GM04503 (cell line): ENCODE measurements at regions not wholly inside any gene's neighbourhood (a gene's known extent, or its start where the extent isn't known, plus 50 kb on each side); places are given as distances from the start of the nearest gene placed in this dataset.
"Not testable (repeated sequence)": the region's sequence is repeated elsewhere in the genome, so short reads cannot be mapped to it uniquely, and the experiment has no call there.

Source experiments
- DNase-seq: peaks from one replicate; pipeline ENCODE4 v3.0.0-alpha.2; 2012; ENCODE audit warnings: low read depth

DNA sequence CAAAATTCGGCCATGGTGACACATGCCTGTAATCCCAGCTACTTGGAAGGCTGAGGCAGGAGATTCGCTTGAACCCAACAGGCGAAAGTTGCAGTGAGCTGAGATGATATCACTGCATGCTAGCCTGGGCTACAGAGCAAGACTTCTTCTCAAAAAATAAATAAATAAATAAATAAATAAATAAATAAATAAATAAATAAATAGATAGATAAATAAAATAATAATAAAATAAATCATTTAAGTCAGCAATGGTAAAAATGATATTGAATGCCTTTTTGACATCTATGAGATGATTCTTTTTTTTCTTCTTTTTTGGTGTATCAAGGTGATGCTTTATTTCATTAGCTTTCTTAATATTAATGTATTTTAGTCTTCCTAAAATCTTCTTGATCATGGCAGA is 221.7 kb upstream of the RXFP2 start:
- no peak for DNase-seq

DNA sequence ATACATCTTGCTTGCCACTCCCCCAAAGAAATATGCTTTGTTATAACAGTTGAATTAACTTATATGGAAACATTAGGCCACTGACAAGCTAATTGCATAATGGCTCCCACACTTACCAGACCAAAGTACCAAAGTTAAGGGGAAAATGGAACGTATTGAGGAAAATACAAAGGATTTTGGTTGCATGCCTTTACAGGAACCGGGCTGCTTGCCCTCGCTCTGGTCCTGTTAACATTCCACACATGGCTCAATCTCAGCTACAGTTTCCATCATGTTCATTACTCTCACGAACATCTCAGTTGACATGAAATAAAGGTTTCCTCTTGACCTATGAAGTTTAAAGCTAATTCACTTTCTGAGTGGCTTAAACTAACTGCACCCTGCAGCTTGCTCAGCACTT is 220.7 kb upstream of the RXFP2 start:
- peak; percentile 44 for DNase-seq

DNA sequence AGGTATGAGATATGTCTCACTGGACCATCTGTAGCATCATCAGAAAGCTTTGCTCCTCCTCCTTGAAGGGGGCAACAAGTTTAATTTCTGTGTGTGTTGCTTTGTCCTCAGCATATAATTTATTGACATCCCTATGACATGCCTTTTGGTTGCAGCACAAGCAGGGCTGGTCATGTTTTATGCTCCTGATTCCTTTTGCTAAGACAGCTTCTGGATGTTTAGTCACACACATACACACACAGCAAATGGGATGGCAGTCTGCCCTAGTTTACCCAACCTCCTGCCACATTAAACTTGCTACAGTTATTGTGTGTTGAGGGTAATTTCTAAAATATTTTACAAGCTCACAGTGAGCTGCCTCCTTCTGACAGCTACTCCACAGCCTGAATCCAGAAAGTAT is 217.9 kb upstream of the RXFP2 start:
- DNase-seq: peak; percentile 22

DNA sequence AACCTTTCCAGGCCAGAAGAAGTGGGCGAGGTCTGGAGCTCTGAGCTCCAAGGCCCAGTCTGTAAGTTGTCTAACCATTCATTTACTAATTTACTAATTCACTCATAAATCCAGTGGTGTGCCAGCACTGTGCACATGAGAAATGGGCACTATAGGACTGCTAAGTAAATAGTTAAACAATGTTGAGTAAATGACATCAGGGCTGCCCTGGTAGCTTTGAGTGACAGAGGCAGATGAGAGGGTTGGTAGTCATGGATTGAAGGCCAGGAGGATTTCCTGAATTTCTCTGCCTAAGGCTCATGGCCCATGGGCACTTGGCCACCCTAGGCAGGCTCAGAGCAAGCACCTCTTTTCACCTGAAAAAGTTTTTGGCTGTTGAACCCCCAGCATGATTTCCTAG is 216.9 kb upstream of the RXFP2 start:
- DNase-seq: no peak

GRCh38 chr13:31528176-31528575 is 211.2 kb upstream of the RXFP2 start:
- no peak for DNase-seq

DNA sequence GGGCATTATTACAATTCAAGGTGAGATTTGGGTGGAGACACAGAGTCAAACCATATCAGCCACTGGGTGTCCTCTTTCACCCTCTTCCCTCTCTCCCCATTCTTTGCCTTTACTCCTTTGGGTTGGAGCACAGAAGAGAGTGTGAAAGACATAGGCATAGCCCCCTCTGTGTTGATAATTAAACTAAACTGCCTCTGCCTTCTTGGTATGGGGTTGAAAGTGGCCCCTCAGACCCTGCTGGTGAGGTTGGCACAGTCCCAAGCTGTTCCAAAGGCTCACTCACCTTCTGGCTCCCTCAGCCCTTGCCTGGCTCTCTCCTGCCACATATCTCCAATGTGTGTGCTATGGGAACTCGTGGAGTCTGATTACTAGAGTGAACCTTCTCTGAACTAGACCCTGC is 210.6 kb upstream of the RXFP2 start:
- DNase-seq: no peak

GRCh38 chr13:31530922-31531321 is 208.4 kb upstream of the RXFP2 start:
- no peak for DNase-seq

GRCh38 chr13:31537052-31537451 is 202.3 kb upstream of the RXFP2 start:
- DNase-seq: no peak

GRCh38 chr13:31538067-31539042 is 201.0 kb upstream of the RXFP2 start:
- DNase-seq: no peak

- DNase-seq: no peak
These were observed 199.0 kb upstream of the RXFP2 start for GRCh38 chr13:31540281-31540680.

GRCh38 chr13:31543190-31543589 is 196.1 kb upstream of the RXFP2 start:
- DNase-seq: no peak

DNA sequence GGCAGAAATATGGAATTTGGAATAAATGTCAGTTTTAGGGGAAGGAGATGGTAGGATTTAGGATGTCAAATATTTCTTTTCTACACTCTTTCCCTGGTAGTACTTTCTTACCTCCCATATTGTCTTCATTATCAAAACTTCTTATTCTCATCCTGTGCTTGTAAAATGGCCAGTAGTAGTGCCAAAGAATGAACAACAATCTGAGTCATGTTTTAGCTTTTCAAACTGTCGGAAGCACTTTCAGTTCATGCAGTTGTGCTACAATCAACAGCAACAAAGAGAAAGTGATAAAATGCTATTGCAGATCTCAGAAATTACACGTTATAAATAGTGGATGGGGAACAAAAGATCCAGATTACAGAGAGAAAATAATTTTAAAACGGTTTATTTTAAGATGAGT is 193.7 kb upstream of the RXFP2 start:
- DNase-seq: peak; percentile 44

- DNase-seq: peak; percentile 40
These were observed 182.9 kb upstream of the RXFP2 start for GRCh38 chr13:31556376-31556775.

DNA sequence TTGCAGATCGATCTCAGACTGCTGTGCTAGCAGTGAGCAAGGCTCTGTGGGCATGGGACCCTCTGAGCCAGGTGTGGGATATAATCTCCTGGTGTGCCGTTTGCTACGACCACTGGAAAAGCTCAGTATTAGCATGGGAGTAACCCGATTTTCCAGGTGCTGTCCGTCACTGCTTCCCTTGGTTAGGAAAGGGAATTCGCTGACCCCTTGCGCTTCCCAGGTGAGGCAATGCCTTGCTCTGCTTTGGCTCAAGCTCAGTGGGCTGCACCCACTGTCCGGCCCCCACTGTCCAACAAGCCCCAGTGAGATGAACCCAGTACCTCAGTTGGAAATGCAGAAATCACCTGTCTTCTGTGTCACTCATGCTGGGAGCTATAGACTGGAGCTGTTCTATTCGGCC is 155.1 kb upstream of the RXFP2 start:
- not testable (repeated sequence) for DNase-seq

DNA sequence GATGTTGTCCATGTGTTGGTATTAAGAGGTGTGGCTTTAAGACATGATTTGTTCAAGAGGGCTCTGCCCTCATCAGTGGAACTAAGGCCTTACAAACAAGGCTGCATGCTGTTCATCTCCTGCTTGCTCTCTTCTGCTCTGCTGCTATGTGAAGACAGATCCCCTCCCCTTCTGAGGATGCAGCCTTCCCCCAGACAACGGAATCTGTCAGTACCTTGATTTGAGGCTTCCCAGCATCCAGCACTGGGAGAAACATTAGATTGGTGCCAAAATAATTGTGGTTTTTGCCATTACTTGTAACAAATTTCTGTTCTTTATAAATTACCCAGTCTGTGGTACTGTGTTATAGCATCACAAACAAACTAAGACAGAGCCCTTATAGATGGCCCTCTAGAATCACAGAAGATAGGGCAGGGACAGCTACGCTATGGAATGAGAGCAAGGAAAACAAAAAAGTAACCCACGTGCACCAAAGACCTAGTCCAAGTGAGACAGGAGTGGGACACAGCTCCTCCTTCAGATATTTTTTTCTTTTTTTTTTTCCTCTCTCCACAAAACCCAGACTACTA is 151.5 kb upstream of the RXFP2 start:
- DNase-seq: peak; percentile 9

DNA sequence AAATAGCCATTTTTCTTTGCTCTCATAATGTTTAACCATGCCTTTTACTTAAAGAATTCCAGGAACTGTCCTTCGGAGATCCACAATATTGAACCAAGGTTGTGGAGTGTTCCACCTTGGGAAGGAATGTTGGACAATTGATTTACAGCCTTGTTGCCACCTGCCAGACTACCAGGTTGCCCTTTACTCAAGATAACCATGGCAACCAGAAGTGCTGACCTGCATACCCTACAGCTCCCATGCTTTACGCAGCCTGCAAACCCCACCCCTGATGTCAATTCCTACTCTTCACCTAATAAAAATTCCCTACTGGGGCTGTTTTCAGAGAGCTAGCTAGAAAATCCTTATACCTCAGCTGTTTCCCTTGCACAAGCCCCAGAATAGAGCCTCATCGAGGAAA is 151.0 kb upstream of the RXFP2 start:
- DNase-seq: no peak

DNA sequence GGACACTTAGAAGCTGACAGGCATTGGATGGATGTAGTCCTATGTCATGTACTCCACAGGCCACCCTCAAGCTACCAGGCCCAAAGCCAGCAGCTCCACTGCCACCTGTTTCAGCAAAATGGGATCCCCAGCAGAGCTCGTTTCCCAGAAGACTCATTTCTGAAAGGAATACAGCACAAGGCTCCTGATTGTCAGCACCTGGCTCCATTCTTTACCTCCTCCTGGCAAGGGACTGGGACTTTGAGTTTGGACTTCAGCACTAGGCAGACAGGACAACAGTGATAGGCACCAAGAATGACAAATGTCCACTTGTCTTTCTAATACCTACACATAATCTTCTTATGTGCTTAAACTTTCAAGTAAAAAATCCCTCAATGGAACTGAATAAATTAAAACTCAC is 150.4 kb upstream of the RXFP2 start:
- no peak for DNase-seq

GRCh38 chr13:31591642-31592233 is 147.6 kb upstream of the RXFP2 start:
- DNase-seq: no peak

DNA sequence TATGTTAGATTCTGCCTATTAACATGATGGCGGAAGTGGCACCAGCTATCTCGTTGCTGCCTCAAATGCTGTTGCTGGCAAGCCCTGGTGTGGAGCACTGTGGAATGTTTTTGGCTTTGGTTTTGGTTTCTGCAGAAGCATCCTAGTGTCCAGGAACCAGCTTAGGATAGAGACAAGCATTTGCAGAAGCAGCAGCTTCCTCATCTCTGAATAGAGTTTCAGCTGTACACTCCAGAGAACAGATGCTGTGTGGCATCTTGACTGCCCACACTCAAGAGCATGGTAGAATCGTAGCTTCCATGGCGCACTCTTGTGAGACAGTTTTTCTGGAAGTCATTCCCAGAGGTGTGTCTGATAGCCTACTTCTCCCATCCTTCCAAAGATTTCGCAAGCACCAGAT is 145.3 kb upstream of the RXFP2 start:
- DNase-seq: no peak

DNA sequence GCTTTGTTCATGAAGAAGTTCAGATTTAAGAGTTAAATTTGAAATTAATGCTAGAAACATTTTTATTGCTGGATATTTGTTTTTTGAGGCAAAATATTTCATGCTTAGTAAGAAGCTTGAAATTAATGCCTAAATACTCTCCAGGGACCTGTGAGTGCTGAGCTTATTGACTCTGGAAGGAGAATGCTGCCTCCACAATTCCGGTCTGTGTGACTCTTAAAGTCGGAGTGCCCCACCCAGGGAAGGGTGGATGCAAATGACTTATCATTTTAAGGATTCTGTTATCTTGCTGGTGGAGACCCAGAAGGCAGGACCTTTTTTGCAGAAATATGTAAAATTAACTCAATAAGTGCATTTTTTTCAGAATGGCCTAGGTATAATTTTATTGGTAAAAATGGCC is 143.8 kb upstream of the RXFP2 start:
- DNase-seq: peak; percentile 9

GRCh38 chr13:31598990-31599389 is 140.3 kb upstream of the RXFP2 start:
- no peak for DNase-seq

DNA sequence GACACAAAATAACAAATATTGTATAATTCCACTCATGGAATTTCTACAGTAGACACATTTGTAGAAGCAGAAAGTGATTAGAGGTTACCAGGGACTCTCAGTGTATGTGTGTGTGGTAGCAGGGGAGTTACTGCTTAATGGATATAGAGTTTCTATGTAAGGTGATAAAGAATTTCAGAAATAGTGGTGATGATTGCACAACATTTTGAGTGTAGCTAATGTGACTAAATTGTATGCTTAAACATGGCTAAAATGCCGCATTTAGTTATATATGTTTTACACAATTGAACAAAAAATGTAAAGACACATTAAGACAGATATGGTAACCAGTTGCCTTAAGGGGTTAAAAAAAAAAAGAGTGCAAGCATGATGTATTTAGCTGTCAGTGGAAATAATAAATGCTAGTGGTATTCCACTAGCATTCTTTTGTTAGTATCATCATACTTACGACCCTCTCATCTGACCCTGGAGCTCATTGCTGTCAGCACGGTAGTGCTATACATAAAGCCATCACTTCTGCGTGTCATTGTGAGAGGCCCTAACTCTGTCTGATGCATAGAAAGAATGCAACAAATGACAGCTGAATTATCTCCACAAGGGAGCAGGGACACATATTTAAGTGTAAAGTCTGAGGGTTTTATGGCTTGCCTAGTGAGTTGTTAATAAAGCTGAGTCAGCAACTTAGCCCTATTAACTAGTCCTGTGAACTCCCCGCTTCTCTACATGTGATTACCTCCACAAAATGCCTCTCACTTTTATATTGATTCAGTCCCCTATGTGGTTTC is 134.1 kb upstream of the RXFP2 start:
- DNase-seq: no peak
